SK-N-SH (cell line): ENCODE measurements at regions not wholly inside any gene's neighbourhood (a gene's known extent, or its start where the extent isn't known, plus 50 kb on each side); places are given as distances from the start of the nearest gene placed in this dataset.

Experiments used
- EP300 ChIP-seq, 2 experiments: IDR thresholded peaks; 2 replicates each; pipeline versions ENCODE4 v1.4.0 to v1.6.1; 2012; ENCODE audit warnings: borderline replicate concordance in 1 of 2, low read depth in 1 of 2, low read length in 1 of 2
- EZH2phosphoT487 ChIP-seq: fragments of 200-600 bp; sonication (generic); IDR thresholded peaks from 2 replicates; pipeline ENCODE4 v1.6.1; 2017; ENCODE audit warnings: low read depth, mixed run types, mild to moderate bottlenecking, antibody characterized with exemption, moderate library complexity, borderline replicate concordance
- FOSL2 ChIP-seq: IDR thresholded peaks from 2 replicates; pipeline ENCODE4 v1.4.0; 2012; ENCODE audit warnings: low read depth, mild to moderate bottlenecking, moderate library complexity, borderline replicate concordance
- POLR2AphosphoS5 ChIP-seq: IDR thresholded peaks from 2 replicates; pipeline ENCODE4 v1.6.1; 2012; ENCODE audit warnings: low read depth, low read length
- RAD21 ChIP-seq: IDR thresholded peaks from 2 replicates; pipeline ENCODE4 v1.6.1; 2012; ENCODE audit warnings: mild to moderate bottlenecking, low read length
- RCOR1 ChIP-seq: fragments of 150-350 bp; IDR thresholded peaks from 2 replicates; pipeline ENCODE4 v1.6.1; 2017; ENCODE audit warnings: antibody characterized with exemption, low read length
- TEAD4 ChIP-seq: IDR thresholded peaks from 2 replicates; pipeline ENCODE4 v1.4.0; 2012; ENCODE audit warnings: mild to moderate bottlenecking, borderline replicate concordance; ENCODE audit not compliant: insufficient read depth
- TF ChIP-seq, protein P1 (sequence below): fragments of 200-600 bp; sonication (generic); IDR thresholded peaks from 2 replicates; pipeline ENCODE4 v1.6.1; 2017; ENCODE audit warnings: antibody characterized with exemption, mild to moderate bottlenecking, moderate library complexity

DNA sequence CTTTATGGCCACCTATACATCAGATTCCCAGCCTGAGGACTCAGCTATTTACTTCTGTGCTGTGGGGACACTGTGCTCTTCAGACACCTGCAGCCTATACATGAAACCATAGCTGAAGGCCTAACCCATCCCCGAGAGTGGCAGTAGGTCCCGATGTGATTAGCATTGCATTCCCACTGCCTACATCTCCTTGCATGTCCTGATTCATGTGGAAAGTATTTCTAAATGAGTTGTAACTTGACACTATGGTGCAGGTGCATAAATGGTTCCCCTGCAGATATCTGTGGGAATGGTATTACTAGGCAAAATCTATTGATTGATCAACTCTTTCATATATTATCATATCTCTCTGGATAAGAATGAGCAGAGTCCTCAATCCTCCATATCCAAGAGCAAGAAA, 433.5 kb downstream of the DAD1 start:
- TF ChIP-seq, protein P1, sequence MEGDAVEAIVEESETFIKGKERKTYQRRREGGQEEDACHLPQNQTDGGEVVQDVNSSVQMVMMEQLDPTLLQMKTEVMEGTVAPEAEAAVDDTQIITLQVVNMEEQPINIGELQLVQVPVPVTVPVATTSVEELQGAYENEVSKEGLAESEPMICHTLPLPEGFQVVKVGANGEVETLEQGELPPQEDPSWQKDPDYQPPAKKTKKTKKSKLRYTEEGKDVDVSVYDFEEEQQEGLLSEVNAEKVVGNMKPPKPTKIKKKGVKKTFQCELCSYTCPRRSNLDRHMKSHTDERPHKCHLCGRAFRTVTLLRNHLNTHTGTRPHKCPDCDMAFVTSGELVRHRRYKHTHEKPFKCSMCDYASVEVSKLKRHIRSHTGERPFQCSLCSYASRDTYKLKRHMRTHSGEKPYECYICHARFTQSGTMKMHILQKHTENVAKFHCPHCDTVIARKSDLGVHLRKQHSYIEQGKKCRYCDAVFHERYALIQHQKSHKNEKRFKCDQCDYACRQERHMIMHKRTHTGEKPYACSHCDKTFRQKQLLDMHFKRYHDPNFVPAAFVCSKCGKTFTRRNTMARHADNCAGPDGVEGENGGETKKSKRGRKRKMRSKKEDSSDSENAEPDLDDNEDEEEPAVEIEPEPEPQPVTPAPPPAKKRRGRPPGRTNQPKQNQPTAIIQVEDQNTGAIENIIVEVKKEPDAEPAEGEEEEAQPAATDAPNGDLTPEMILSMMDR: no peak
- TF ChIP-seq RAD21 (no peak), EZH2phosphoT487 (no peak), EP300 (IDR thresholded peaks at IDR 0.05; ENCODE audit: borderline replicate concordance in 1 of 2, low read depth in 1 of 2, low read length in 1 of 2) (no peak), FOSL2 (no peak), POLR2AphosphoS5 (no peak), TEAD4 (no peak), RCOR1 (no peak)
